Sciatic nerve (tissue), 2 donors: ENCODE measurements at regions not wholly inside any gene's neighbourhood (a gene's known extent, or its start where the extent isn't known, plus 50 kb on each side); places are given as distances from the start of the nearest gene placed in this dataset.
"Not testable (repeated sequence)": the region's sequence is repeated elsewhere in the genome, so short reads cannot be mapped to it uniquely, and the experiment has no call there.

Experiments used
- ATAC-seq: fragments of 200-7000 bp; cut with Tn5 transposase; one replicate; pipeline ENCODE4 v1.9.1; 2020; ENCODE audit warnings: mild to moderate bottlenecking, moderate library complexity
- DNase-seq: peaks from one replicate; pipeline ENCODE4 v3.0.0-alpha.2; 2020; ENCODE audit warnings: low spot score
- intact Hi-C: fragments of 100-400 bp; cut with DNase I; formaldehyde crosslinking; loops from one replicate; pipeline ENCODE4 v1.14.2; 2022
- donor health status: DM: no; HTN: no; CAD: no.
- donor health status: DM: no; HTN: no; CAD: no.

- DNase-seq: no peak
- intact Hi-C loops: no loop called here
- no peak for ATAC-seq
Observed at GRCh38 chr9:30995956-30996738, 1388.3 kb upstream of the ACO1 start.

- ATAC-seq (no peak), DNase-seq (no peak)
- intact Hi-C loops: no loop called here
Observed at GRCh38 chr9:30996761-30997160, 1387.7 kb upstream of the ACO1 start.

GRCh38 chr9:30997291-30997690 lies 1387.2 kb upstream of the ACO1 start:
- DNase-seq: no peak

GRCh38 chr9:31005086-31005665 lies 1379.3 kb upstream of the ACO1 start:
- ATAC-seq: no peak
- DNase-seq: no peak
- intact Hi-C loops: no loop called here

More at GRCh38 chr9:30997291-30997690, 1387.2 kb upstream of the ACO1 start:
- no peak for ATAC-seq
- intact Hi-C loops: no loop called here

- intact Hi-C loops: no loop called here
- DNase-seq (no peak), ATAC-seq (no peak)
Observed at GRCh38 chr9:31013371-31013770, 1371.1 kb upstream of the ACO1 start.

GRCh38 chr9:31023847-31024246 lies 1360.6 kb upstream of the ACO1 start:
- ATAC-seq (no peak), DNase-seq (no peak)
- intact Hi-C loops: no loop called here

GRCh38 chr9:31027678-31028077 lies 1356.8 kb upstream of the ACO1 start:
- ATAC-seq (no peak), DNase-seq (no peak)
- intact Hi-C loops: no loop called here

GRCh38 chr9:31028137-31028536 lies 1356.3 kb upstream of the ACO1 start:
- ATAC-seq (no peak), DNase-seq (no peak)
- intact Hi-C loops: no loop called here

GRCh38 chr9:31030741-31031202 lies 1353.7 kb upstream of the ACO1 start:
- intact Hi-C loops: no loop called here
- DNase-seq (no peak), ATAC-seq (no peak)

GRCh38 chr9:31032206-31032605 lies 1352.2 kb upstream of the ACO1 start:
- intact Hi-C loops: no loop called here
- no peak for ATAC-seq
- DNase-seq: no peak

GRCh38 chr9:31034311-31034710 lies 1350.1 kb upstream of the ACO1 start:
- no peak for DNase-seq
- intact Hi-C loops: no loop called here
- no peak for ATAC-seq

- intact Hi-C loops: no loop called here
- ATAC-seq: no peak
Observed at GRCh38 chr9:31040564-31040963, 1343.9 kb upstream of the ACO1 start.

GRCh38 chr9:31045810-31046209 lies 1338.6 kb upstream of the ACO1 start:
- intact Hi-C loops: no loop called here
- DNase-seq (no peak), ATAC-seq (no peak)

More at GRCh38 chr9:31040564-31040963, 1343.9 kb upstream of the ACO1 start:
- DNase-seq: no peak

GRCh38 chr9:31061592-31061991 lies 1322.9 kb upstream of the ACO1 start:
- ATAC-seq, DNase-seq: not testable (repeated sequence)

GRCh38 chr9:31065691-31066090 lies 1318.8 kb upstream of the ACO1 start:
- DNase-seq (no peak), ATAC-seq (no peak)
- intact Hi-C loops: no loop called here

More at GRCh38 chr9:31061592-31061991, 1322.9 kb upstream of the ACO1 start:
- intact Hi-C loops: not testable (repeated sequence)

GRCh38 chr9:31067418-31067817 lies 1317.0 kb upstream of the ACO1 start:
- ATAC-seq (no peak), DNase-seq (no peak)
- intact Hi-C loops: no loop called here

GRCh38 chr9:31071606-31072286 lies 1312.7 kb upstream of the ACO1 start:
- intact Hi-C loops: no loop called here
- ATAC-seq: no peak
- no peak for DNase-seq

GRCh38 chr9:31078175-31078574 lies 1306.3 kb upstream of the ACO1 start:
- ATAC-seq: no peak
- DNase-seq: no peak
- intact Hi-C loops: no loop called here

- intact Hi-C loops: no loop called here
- no peak for ATAC-seq
- DNase-seq: no peak
Observed at GRCh38 chr9:31084350-31084749, 1300.1 kb upstream of the ACO1 start.
